ENCODE measurements at regions not wholly inside any gene's neighbourhood (a gene's known extent, or its start where the extent isn't known, plus 50 kb on each side); places are given as distances from the start of the nearest gene placed in this dataset.

- no peak for TF ChIP-seq CBX8 (IDR thresholded peaks at IDR 0.05; ENCODE audit: borderline replicate concordance, extremely low read depth, low read depth, low read length, poor library complexity, severe bottlenecking)
Observed at GRCh38 chr11:94705419-94705818, 62.7 kb upstream of the AMOTL1 start (continued).

DNA sequence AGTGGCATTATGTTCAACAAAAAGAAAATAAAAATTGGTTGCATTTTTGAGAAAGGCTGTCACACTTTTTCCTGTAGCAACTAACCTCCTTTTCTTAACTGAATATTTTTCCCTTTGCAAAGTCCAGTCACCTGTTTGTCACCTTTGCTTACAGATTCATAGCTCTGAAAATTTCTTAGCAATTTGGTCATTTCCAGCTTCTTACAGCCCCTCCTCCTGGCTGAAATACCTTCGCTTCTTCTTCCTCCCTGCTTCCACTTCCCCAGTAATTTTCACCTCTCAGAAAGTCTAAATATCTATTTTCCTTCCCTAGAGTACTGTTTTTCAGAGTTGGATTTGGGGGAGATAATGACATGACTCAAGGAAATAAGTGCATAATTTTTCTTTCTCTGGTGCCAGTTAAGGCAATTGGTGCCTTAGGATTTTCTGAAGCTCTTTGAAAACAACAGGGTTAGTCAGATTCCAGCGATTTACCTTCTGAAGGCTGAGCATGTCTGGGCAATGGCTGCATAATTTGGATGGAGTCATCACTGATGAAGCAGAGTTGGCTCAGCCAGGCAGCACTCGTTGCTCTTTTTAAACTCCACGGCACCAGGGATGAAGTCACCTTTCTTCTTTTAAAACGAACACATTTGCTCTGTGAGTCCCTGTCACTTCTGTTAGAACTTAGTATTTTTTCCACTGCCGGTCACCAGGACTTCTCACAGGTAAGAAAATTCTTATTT is 62.1 kb upstream of the AMOTL1 start:
- no peak for TF ChIP-seq SMARCC2 (IDR thresholded peaks at IDR 0.05; ENCODE audit: low read depth)
- TF ChIP-seq STAT5A (IDR thresholded peaks at IDR 0.05; ENCODE audit: borderline replicate concordance, low read length) = no peak
- 0 out of 4 replicates have a peak, but pooled peaks of 1 of the 2 experiments have one; percentile 1 for TF ChIP-seq RAD21 (CRISPR knock-in tag; conservative IDR thresholded peaks at IDR 0.05 in 1 of 2, IDR thresholded peaks at IDR 0.05 in 1 of 2)
- TF ChIP-seq, protein P1, sequence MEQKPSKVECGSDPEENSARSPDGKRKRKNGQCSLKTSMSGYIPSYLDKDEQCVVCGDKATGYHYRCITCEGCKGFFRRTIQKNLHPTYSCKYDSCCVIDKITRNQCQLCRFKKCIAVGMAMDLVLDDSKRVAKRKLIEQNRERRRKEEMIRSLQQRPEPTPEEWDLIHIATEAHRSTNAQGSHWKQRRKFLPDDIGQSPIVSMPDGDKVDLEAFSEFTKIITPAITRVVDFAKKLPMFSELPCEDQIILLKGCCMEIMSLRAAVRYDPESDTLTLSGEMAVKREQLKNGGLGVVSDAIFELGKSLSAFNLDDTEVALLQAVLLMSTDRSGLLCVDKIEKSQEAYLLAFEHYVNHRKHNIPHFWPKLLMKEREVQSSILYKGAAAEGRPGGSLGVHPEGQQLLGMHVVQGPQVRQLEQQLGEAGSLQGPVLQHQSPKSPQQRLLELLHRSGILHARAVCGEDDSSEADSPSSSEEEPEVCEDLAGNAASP (IDR thresholded peaks at IDR 0.05) = no peak
- TF ChIP-seq ZBTB34 (CRISPR knock-in tag; IDR thresholded peaks at IDR 0.05) = no peak
- TF ChIP-seq FOXM1 (IDR thresholded peaks at IDR 0.05; ENCODE audit: low read depth) = no peak
- no peak for TF ChIP-seq FOXM1 (CRISPR knock-in tag; IDR thresholded peaks at IDR 0.05; ENCODE audit: low read depth)
- no peak for TF ChIP-seq ZNF75A (CRISPR knock-in tag; IDR thresholded peaks at IDR 0.05)
- no peak for TF ChIP-seq CC2D1A (IDR thresholded peaks at IDR 0.05)
- TF ChIP-seq ZNF165 (CRISPR knock-in tag; IDR thresholded peaks at IDR 0.05; ENCODE audit: borderline replicate concordance) = no peak
- TF ChIP-seq, protein P2, sequence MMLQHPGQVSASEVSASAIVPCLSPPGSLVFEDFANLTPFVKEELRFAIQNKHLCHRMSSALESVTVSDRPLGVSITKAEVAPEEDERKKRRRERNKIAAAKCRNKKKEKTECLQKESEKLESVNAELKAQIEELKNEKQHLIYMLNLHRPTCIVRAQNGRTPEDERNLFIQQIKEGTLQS (IDR thresholded peaks at IDR 0.05) = peak; percentile 32; the same call in 1 of the 2 replicates
- TF ChIP-seq, protein P2 (CRISPR knock-in tag; conservative IDR thresholded peaks at IDR 0.05) = no peak
- no peak for TF ChIP-seq KLF16 (IDR thresholded peaks at IDR 0.05)
- no peaks in the 10 kb centered on the region for H3K27me3 ChIP-seq (ENCODE audit: control insufficient read depth in 2 of 2, insufficient read depth in 2 of 2, low read length in 2 of 2)
- H3K36me3 ChIP-seq (ENCODE audit: control insufficient read depth, insufficient read depth, low read length) = no peaks in the 10 kb centered on the region
- ChIA-PET POLR2A (interaction anchor here (1.1 kb wide), 1 partner anchor 9 kb away, joined by 4 read pairs; no protein-coding TSS in a partner anchor), CTCF (ENCODE audit: low intra/inter-chr PET ratio) (no interaction called here)
- intact Hi-C loops (cut with micrococcal nuclease) = no loop called here
- in situ Hi-C loops (cut with MboI) = no loop called here
- no peak overlapping the region for H3K4me2 ChIP-seq (ENCODE audit: insufficient read depth, low read length)
- no peaks in the 10 kb centered on the region for H3K4me1 ChIP-seq (replicated peaks in 1 of 2; ENCODE audit: control insufficient read depth in 2 of 2, insufficient read depth in 2 of 2, low read length in 2 of 2)
- H3K4me3 ChIP-seq = no peak overlapping the region
- H3K9me1 ChIP-seq (ENCODE audit: control insufficient read depth, insufficient read depth, low read length) = no peaks in the 10 kb centered on the region
- no peak overlapping the region for H3K27ac ChIP-seq (ENCODE audit: extremely low read depth, low read depth, low read length)
- H4K20me1 ChIP-seq (replicated peaks; ENCODE audit: control insufficient read depth, insufficient read depth, low read length) = no peaks in the 10 kb centered on the region
- no peak for FAIRE-seq
- H3K9me3 ChIP-seq (replicated peaks; ENCODE audit: control insufficient read depth, insufficient read depth, low read depth, low read length) = no peaks in the 10 kb centered on the region
- no peak overlapping the region for H2AFZ ChIP-seq (ENCODE audit: low read depth, low read length)
- DNase-seq (ENCODE audit: extremely low read depth in 1 of 4, low spot score in 3 of 4) = no peak
- no peak overlapping the region for H3K9ac ChIP-seq (ENCODE audit: insufficient read depth in 1 of 2, low read depth in 2 of 2, low read length in 2 of 2)
- WGBS (ENCODE audit: insufficient coverage, low coverage, missing lambda C conversion rate) = 3% methylated on average over 6 of the region's 6 CpGs
- no peak for ATAC-seq
- no peaks in the 10 kb centered on the region for H3K79me2 ChIP-seq (ENCODE audit: control insufficient read depth, insufficient read depth, low read length)
- BruUV-seq (replicated peaks) = no TSS peak

Data from K562 (cell line).